ENCODE measurements at regions not wholly inside any gene's neighbourhood (a gene's known extent, or its start where the extent isn't known, plus 50 kb on each side); places are given as distances from the start of the nearest gene placed in this dataset.

- H3K9me2 ChIP-seq (replicated peaks; ENCODE audit: control insufficient read depth, low read length) = no peaks in the 10 kb centered on the region
- H3K79me2 ChIP-seq (ENCODE audit: control insufficient read depth, low read length) = no peaks in the 10 kb centered on the region
- H3K4me3 ChIP-seq (ENCODE audit: low read length) = no peak overlapping the region
- H3K4me2 ChIP-seq (ENCODE audit: low read length) = no peak overlapping the region
- no peaks in the 10 kb centered on the region for H3K4me1 ChIP-seq (ENCODE audit: control insufficient read depth, low read length)
- no peak overlapping the region for H3K27ac ChIP-seq (ENCODE audit: low read depth, low read length)
- H3F3A ChIP-seq (ENCODE audit: control insufficient read depth, insufficient read depth) = no peaks in the 10 kb centered on the region
- no peaks in the 10 kb centered on the region for H3K27me3 ChIP-seq (ENCODE audit: control insufficient read depth, low read length)
- H4K20me1 ChIP-seq (ENCODE audit: control insufficient read depth, insufficient read depth, low read depth, low read length) = no peaks in the 10 kb centered on the region
- no peaks in the 10 kb centered on the region for H3K9me3 ChIP-seq (ENCODE audit: control insufficient read depth, insufficient read depth, low read length)
- no peak for TF ChIP-seq EZH2phosphoT487 (IDR thresholded peaks at IDR 0.05; ENCODE audit: borderline replicate concordance, low read length)
- no peak for TF ChIP-seq CTCF (IDR thresholded peaks at IDR 0.05; ENCODE audit: low read depth, low read length, poor library complexity, severe bottlenecking)
- no peaks in the 10 kb centered on the region for H3K36me3 ChIP-seq (ENCODE audit: control insufficient read depth, low read length)
Observed at GRCh38 chr2:52779446-52779845, 988.2 kb upstream of the CHAC2 start.

GRCh38 chr2:52776571-52776970 lies 991.0 kb upstream of the CHAC2 start:
- H3K36me3 ChIP-seq (ENCODE audit: control insufficient read depth, low read length) = no peaks in the 10 kb centered on the region
- no peak overlapping the region for H3K27ac ChIP-seq (ENCODE audit: low read depth, low read length)
- no peaks in the 10 kb centered on the region for H3F3A ChIP-seq (ENCODE audit: control insufficient read depth, insufficient read depth)
- no peaks in the 10 kb centered on the region for H3K4me1 ChIP-seq (ENCODE audit: control insufficient read depth, low read length)
- H4K20me1 ChIP-seq (ENCODE audit: control insufficient read depth, insufficient read depth, low read depth, low read length) = no peaks in the 10 kb centered on the region
- H3K79me2 ChIP-seq (ENCODE audit: control insufficient read depth, low read length) = no peaks in the 10 kb centered on the region
- H3K4me2 ChIP-seq (ENCODE audit: low read length) = no peak overlapping the region
- no peaks in the 10 kb centered on the region for H3K27me3 ChIP-seq (ENCODE audit: control insufficient read depth, low read length)
- TF ChIP-seq EZH2phosphoT487 (IDR thresholded peaks at IDR 0.05; ENCODE audit: borderline replicate concordance, low read length) (no peak), CTCF (IDR thresholded peaks at IDR 0.05; ENCODE audit: low read depth, low read length, poor library complexity, severe bottlenecking) (no peak)
- no peaks in the 10 kb centered on the region for H3K9me3 ChIP-seq (ENCODE audit: control insufficient read depth, insufficient read depth, low read length)
- no peak overlapping the region for H3K4me3 ChIP-seq (ENCODE audit: low read length)
- no peaks in the 10 kb centered on the region for H3K9me2 ChIP-seq (replicated peaks; ENCODE audit: control insufficient read depth, low read length)

- H3K9me2 ChIP-seq (replicated peaks; ENCODE audit: control insufficient read depth, low read length) = no peaks in the 10 kb centered on the region
- TF ChIP-seq CTCF (IDR thresholded peaks at IDR 0.05; ENCODE audit: low read depth, low read length, poor library complexity, severe bottlenecking) = no peak
- no peak for TF ChIP-seq EZH2phosphoT487 (IDR thresholded peaks at IDR 0.05; ENCODE audit: borderline replicate concordance, low read length)
Observed at GRCh38 chr2:52775674-52776073, 991.9 kb upstream of the CHAC2 start.

GRCh38 chr2:52765735-52766134 lies 1001.9 kb upstream of the CHAC2 start:
- H3K79me2 ChIP-seq (ENCODE audit: control insufficient read depth, low read length) = no peaks in the 10 kb centered on the region
- no peaks in the 10 kb centered on the region for H3K4me1 ChIP-seq (ENCODE audit: control insufficient read depth, low read length)
- H3F3A ChIP-seq (ENCODE audit: control insufficient read depth, insufficient read depth) = no peaks in the 10 kb centered on the region
- no peak overlapping the region for H3K4me3 ChIP-seq (ENCODE audit: low read length)
- H3K36me3 ChIP-seq (ENCODE audit: control insufficient read depth, low read length) = no peaks in the 10 kb centered on the region
- TF ChIP-seq EZH2phosphoT487 (IDR thresholded peaks at IDR 0.05; ENCODE audit: borderline replicate concordance, low read length) (no peak), CTCF (IDR thresholded peaks at IDR 0.05; ENCODE audit: low read depth, low read length, poor library complexity, severe bottlenecking) (no peak)
- no peaks in the 10 kb centered on the region for H3K9me3 ChIP-seq (ENCODE audit: control insufficient read depth, insufficient read depth, low read length)
- no peaks in the 10 kb centered on the region for H3K9me2 ChIP-seq (replicated peaks; ENCODE audit: control insufficient read depth, low read length)
- H3K27ac ChIP-seq (ENCODE audit: low read depth, low read length) = no peak overlapping the region
- H3K4me2 ChIP-seq (ENCODE audit: low read length) = no peak overlapping the region
- H3K27me3 ChIP-seq (ENCODE audit: control insufficient read depth, low read length) = no peaks in the 10 kb centered on the region
- H4K20me1 ChIP-seq (ENCODE audit: control insufficient read depth, insufficient read depth, low read depth, low read length) = no peaks in the 10 kb centered on the region

More at GRCh38 chr2:52775674-52776073, 991.9 kb upstream of the CHAC2 start:
- no peaks in the 10 kb centered on the region for H3K79me2 ChIP-seq (ENCODE audit: control insufficient read depth, low read length)
- H3K4me3 ChIP-seq (ENCODE audit: low read length) = no peak overlapping the region
- H3K27me3 ChIP-seq (ENCODE audit: control insufficient read depth, low read length) = no peaks in the 10 kb centered on the region
- no peaks in the 10 kb centered on the region for H3F3A ChIP-seq (ENCODE audit: control insufficient read depth, insufficient read depth)
- H3K9me3 ChIP-seq (ENCODE audit: control insufficient read depth, insufficient read depth, low read length) = no peaks in the 10 kb centered on the region
- no peaks in the 10 kb centered on the region for H4K20me1 ChIP-seq (ENCODE audit: control insufficient read depth, insufficient read depth, low read depth, low read length)
- no peak overlapping the region for H3K4me2 ChIP-seq (ENCODE audit: low read length)
- no peaks in the 10 kb centered on the region for H3K36me3 ChIP-seq (ENCODE audit: control insufficient read depth, low read length)
- H3K4me1 ChIP-seq (ENCODE audit: control insufficient read depth, low read length) = no peaks in the 10 kb centered on the region
- no peak overlapping the region for H3K27ac ChIP-seq (ENCODE audit: low read depth, low read length)

Data from DOHH2 (cell line).